SHP77 (cell line): ENCODE measurements at regions not wholly inside any gene's neighbourhood (a gene's known extent, or its start where the extent isn't known, plus 50 kb on each side); places are given as distances from the start of the nearest gene placed in this dataset.
"Not testable (repeated sequence)": the region's sequence is repeated elsewhere in the genome, so short reads cannot be mapped to it uniquely, and the experiment has no call there.

Experiments used
- DNase-seq, 2 experiments: peaks; one replicate each; lab custom pipeline; 2025; lab: John Stamatoyannopoulos, UW

DNA sequence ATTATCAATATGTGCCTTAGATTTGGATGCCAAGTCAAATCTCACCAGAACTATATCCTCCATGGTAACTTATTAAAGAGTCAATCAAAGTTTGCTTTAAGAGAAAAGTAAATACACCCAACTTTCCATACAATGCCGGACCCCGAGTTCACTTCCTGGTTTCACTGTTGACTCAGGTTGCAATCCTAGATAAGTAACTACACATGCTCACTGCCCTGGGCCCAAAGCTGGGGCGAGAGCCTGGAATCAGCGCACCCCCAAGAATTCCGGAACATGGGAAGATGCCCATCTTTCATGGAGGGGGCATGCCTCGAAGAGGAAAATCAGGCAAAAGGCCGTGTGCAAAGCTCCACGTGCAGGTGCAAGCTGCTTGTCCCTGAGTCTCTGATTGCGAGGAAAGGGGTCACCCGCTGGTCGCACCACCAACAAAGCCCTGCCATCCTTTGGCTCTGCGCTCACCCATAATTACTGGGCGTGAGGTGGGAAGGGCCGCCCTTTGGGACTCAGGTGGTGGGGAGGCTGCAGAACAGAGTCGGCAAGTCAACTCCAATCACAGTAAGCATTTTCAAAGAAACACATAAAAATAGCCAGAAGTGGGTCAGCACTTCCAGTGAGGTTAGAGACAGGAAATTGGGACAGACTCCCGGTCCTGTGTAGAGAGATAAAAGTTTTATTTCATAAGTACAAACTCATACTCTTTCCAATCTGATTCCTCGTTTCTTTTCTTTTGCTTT, 167.7 kb downstream of the TOMM20 start:
- DNase-seq, result no peak

DNA sequence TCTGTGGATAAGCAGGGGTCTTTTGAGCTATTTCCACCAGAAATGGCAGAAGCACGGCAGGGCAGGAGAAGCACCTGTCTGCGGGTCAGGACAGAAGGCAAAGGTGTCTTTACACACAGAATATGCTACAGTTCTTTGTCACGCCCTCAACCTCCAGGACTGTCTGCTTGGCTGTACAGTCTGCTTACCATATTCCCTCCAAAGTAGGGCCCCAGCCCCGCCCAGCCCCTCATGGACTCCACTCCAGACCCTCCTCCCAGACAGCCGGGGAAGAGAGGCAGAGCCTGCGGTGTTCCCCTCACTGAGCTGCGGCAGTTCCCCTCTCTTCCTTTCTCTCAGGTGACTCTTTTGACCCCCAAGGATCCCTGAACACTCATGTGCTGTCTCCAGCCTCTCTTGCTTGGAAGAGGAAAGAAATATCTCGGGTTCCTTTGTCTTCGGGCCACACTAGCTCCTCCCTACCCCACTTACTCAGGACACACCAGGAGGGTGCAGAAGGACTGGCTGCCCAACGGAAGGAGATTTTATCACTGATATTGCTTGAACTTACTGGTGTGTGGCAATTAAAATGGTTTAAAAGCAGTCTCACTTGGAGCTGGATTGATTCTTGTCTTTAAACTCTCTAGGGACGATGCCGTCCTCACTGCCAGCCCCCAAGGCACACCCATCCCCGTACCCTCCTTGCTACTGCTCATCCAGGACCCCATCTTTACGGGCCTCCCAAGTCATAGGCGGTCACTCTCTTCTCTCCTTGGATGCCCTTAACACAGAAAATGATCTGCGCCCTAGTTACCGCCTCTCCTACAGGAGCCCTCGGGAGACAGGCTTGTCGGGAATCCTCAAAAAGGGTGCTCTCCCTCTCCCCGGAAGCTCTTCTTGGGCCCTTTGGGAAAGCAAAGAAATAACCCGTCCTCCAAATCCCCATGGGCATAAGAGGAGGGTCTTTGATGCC, 169.7 kb downstream of the TOMM20 start:
- DNase-seq, result no peak

DNA sequence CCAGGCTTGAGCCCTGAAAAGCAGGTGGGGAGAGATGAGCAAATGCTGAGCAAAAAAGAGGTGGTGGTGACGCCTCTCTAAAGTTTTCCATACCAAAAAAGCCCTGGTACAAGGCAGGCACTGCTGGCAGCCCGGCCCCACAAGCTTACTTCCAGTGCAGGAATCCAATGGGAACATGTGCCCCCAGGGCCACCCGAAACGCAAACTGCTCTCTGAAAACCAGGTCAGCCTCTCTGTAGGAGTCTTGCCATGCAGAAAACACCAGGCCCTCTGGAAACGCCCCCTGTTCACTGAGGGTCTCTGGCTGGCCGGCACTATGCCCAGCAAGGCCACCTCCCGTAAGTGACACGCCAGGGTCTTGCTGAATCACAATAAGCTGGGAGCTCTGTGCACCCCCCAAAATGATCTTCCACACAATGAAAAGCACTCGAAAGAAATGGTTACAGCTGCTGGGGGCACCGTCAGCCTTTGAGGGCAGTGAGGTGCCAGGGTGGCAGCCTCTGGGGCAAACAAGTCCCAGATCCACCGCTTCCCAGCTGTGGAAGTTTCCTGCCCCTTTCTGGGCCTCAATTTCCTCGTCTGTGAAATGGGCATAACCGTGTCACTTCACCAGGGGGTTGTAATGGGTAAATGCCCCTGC, 170.5 kb downstream of the TOMM20 start:
- peak; percentile 73 to 75 for DNase-seq

DNA sequence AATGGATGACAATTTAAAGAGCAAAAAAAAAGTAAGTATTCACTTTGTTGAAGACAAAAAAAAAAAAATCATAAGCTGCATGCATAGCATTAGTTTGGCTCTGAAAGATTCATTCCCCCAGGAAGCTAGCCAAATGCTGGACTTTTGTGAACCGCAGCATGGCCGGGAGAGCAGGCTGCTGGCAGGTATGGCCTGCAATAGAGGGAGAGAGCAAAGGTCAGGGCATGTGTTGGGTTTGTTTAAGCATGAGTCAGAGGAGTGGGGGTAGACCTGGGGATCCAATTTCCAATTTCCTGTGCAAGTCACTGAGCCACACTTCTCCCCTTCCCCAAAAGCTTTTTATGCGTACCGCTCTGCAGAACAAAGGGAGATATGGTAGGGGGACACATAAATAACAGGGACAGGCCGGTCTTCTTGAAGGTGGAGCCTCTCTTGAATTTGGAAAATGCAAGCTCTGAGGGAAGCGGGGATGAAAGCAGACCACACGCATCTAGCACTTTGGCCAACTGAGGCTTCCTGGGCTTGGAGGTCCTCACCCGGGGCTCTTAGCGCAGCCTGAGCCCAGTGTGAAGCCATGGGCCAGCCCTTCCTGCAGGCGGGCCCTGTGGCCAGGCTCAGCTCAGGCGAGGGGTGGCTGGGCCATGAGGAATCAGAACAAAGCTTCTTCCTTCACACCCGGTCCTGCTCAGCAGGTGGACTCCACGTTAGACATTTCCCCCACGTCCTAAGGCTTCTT, 171.1 kb downstream of the TOMM20 start:
- DNase-seq, result peak; percentile 92 to 94

DNA sequence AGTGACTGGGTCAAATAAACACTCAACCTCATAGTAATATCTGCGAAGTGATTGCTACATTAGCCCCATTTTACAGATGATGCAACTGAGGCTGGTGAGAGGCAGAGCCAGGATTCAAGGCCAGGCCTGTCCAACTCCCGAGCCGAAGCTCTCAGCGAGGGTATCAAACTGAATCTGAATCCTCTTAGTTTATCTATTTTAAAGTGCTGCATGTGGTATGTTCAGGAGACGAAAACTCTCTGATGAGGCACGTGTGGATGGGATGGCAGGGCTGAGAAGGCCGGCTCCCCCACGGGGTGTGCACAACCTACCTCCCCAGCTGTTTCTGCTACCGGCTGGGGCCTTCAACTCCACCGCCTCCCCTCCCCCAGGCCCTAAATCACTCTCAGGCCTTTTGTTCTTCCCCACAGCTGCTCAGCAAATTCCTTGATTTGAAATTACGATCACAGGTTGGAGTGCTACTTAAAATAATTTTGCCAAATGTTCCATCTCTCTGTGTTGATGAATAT, 171.8 kb downstream of the TOMM20 start:
- DNase-seq, result peak; percentile 88 to 89

DNA sequence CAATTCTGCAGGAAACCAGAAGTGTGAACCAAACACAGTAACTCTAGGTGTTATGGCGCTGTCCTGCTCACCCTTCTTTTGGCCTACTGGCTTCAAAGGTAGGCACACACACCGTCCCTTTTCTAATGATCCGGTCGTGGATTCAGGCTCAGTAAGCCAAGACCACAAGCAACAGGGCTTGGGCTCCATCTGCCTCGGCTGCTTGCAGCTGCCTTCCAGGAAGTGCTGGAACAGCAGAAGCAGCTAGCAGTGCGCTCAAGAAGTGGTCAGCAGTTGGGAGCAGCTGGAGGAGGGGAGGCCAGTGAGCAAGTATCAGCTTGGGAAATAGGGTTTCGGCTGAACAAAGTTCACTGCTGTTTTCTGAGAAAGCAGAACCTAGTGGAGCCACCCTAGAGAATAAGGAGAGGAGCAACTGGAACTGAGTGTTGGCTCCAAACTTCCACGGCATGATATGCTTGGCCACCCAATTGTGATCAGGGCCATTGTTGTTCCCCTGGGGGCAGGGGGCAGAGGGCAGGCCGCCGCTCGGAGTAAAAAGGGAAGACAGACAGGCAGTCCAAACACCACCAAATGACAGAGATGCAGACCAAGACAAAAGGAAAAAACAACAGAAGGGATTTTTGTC, 173.4 kb downstream of the TOMM20 start:
- DNase-seq, result peak; percentile 81 to 88

DNA sequence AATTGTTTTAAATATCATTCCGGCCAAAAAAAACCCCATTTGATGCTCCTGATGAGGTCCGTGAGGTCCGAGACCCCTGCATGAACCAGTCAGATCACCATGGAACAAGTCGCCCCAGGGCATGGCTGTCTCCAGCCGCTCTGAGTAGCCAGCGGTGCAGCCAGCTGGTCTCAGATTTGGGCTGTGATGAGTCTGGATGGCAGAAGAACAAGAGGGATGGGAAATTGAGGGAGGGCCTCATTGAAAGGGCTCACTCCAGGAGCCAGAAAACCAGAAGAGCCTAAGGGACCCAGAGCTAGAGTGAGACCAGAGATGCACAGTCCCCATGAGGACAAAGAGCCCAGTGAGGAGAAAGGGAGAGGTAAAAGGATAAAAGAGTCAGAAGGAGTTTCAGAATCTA, 174.0 kb downstream of the TOMM20 start:
- DNase-seq, result no peak

DNA sequence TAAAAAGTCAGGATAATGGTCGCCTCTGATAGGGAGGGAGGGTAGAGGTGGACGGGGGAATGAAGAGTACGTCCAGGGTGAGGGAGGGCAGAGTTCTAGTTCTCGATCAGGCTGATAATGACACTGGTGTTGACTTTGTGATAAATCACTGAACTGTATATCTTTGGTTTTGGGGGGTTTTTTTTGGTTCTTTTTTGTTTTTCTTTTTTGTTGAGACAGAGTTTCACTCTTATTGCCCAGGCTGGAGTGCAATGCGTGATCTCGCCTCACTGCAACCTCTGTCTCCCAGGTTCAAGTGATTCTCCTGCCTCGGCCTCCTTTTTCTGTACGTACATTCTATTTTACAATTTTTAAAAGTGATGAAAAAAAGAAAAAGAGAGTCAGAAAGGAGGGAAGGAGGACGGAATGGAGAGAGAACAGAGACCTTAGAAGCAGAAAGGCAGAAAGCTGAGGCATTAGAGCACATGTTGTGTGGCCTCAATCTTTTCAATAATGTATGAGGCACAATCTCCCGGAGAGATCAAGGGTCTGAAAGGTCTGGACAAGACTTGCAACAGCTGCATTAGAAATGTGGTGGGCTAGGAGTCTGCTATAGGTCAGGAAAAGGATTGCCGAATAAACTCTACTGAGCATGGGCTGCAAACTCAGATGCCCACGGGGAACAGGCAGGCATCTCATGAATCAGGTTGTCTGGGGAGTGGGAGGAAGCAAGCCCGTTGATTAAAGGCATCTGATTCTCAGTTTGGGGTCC, 174.8 kb downstream of the TOMM20 start:
- DNase-seq, result no peak

DNA sequence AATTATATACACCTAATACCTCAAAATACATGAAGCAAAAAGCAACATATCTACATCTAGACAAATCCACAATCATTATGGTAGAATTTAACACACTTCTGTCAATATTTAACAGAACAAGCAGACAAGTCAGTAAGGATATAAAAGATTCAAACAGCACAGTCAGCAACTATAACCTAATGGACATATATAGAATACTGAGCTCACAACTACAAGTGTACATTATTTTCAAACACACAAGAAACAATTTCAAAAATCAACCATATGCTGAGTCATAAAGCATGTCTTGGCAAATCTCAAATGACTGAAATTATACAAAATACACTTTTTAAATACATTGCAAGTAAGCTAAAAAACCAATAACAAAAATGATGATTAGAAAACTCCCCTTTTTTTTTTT, 178.0 kb downstream of the TOMM20 start:
- DNase-seq, result no peak

DNA sequence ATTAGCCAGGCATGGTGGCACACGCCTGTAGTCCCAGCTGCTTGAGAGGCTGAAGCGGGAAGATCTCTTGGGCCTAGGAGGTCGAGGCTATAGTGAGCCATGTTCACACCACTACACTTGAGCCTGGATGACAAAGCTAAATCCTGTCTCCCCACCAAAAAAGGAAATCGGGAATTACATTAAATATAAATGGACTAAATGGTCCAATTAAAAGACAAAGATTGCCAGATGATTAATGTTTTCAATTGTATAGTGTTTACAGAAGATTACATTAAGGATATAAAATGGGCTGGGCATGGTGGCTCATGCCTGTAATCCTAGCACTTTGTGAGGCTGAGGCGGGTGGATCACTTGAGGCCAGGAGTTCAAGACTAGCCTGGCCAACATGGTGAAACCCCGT, 179.1 kb downstream of the TOMM20 start:
- not testable (repeated sequence) for DNase-seq

DNA sequence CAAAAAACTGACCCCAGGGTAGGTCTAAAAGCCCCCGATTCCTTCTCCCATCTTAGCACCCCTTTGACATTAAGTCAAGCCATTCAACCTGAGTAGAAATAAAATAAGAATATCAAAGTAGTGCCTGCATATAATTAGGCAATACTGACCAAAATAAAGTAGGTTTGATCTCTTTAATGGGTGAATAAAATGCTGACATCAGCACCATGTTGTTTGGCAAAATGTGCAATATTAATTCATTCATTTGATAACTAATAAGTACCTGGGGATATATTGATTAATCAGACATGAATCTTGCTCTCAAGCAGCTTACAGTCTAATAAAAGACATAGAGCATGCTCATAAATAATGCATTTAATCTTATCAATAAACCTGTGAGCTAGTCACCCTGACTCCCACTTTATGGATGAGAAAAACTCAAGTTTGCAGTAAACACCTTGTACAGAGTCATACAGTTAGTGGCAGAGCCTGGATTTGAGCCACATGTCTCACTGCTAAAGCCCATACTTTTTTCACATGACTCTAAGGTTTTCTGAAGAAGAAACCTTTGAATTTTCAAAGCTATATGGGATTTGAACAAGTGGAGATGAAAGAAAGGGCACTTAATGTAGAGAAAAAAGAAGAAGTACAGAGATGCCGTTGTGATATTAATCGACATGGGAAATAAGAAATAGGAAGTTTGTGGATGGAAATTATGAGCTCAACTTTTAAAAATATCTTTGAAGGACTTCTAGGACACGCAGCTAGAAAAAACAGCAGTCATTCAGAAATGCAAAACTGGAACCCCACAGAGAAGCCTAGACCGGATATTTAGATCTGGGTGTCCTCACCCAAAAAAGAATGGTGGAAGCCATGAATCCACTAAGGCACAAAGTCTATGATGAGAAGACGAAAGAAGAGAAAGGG, 183.9 kb downstream of the TOMM20 start:
- DNase-seq, result no peak

DNA sequence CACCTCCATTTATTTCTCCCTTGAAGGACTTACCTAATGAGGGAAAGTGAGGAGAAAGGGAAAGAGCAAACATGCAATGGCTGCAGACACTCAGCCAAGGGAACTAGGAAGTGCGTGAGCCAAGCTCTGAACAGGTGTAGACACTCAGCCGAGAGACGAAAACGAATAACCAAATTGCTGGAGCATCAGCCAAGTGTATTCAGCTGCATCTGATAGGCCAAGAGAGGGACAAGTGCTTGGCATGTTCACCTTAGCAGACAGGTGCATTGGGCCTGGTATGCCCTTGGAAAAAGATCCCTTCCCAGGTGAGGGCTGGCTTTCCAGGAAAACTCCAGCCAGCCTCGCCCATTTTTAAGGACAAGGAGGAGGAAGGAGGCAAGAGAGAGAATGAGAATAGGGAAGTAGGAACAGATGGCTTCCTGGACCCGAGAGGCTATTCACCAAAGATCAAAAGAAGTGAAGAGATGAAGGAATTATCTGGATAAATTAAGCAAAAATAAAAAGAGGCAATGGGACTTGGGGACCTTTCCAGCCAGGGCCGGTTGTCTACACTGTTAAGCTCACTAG, 184.7 kb downstream of the TOMM20 start:
- DNase-seq, result peak in 1 of 2 experiments; percentile 54

DNA sequence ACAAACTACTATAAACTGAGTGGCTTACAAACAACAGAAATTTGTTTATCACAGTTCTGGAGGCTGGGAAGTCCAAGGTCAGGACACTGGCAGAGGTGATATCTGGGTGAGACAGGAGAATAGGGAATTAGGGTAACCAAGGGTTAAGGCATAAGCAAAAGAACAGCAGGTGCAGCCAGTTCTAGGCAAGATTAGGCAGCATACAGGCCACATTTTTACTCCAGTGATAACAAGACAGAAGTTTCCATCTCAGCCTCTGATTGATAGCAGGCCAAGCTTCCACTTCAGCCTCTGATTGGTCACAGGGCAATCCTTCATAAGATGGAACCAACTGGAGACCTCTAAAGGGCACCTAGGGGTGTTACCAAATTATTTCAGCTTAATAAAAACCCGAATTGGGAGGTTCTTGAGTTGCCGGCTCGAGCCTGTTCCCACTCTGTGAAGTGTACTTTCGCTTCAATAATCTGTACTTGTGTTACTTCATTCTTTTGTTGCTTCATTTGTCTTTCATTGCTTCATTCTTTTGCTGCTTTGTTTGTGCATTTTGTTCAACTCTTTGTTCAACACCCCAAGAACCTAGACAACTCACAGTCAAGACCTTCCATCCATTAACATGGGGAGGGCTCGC, 185.6 kb downstream of the TOMM20 start:
- DNase-seq, result no peak

DNA sequence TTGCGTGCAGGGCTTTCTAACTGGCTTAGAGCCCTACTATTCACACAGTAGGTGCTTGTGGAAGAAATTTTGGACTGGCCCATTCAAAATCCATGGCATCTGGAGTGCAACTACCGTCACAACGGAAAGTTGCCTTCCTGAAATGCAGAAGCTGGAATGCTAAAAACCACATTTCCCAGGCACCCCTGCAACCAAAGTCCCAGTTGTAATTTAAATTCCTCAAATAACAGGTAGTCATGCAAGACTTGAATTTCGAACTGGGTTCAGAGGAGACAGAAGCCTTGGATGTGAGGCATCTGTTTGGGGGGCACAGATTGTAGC, 186.7 kb downstream of the TOMM20 start:
- no peak for DNase-seq

DNA sequence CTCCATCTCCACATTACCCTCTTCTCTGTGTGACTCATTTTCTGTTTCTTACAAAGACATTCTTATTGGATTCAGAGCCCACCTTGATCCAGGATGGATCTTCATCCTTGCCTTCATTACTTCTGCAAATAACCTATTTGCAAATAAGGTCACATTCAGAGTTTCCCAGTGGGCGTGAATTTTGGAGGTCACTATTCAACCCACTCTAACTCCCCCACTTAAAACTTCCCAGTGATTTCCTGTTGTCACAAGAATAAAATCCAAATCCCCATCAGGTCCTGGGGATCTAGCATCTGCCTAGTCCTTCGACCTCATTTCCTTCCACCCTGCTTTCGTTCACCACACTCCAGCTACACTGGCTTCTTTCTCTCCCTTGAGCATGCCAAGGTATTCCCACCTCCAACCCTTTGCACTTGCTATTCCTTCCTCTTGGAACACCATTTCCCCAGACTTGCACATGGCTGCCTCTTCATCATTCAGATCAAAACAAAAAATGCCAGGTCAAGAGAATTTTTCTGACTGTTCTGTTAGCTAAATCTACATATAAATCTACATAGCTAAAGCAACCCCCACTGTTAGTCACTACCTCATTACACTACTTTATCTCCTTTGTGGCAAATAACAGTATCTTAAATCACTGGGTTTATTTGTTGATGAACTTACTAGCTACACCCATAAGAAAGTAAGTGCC, 187.2 kb downstream of the TOMM20 start:
- no peak for DNase-seq

DNA sequence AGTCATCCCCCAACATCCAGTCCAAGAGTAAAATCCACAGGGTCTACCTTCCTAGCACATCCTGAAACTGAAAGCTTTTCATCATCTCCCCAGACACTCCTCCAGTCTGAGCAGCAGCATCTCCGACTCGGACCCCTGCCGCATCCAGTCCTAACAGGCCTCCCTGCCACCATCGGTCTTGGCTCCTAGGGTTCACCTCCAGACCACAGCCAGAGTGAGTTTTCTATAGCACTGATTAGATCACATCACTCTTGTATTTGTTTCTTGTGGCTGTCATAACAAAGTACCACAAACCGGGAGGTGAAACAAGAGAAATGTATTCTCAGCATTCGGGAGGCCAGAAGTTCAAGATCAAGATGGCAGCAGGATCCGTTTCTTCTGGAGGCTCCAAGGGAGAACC, 187.8 kb downstream of the TOMM20 start:
- no peak for DNase-seq

DNA sequence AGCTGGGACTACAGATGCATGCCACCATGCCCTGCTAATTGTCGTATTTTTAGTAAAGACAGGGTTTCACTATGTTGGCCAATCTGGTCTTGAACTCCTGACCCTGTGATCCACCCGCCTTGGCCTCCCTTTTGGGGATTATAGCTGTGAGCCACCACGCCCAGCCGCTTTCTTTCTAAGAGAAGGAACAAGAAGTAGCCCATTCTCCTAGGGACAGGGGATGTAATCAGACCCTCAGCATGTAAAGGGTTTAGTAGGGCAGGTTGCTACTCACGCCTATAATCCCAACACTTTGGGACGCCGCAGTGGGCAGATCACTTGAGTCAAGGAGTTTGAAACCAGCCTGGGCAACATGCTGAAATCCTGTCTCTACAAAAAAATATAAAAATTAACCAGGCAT, 189.7 kb downstream of the TOMM20 start:
- no peak for DNase-seq

DNA sequence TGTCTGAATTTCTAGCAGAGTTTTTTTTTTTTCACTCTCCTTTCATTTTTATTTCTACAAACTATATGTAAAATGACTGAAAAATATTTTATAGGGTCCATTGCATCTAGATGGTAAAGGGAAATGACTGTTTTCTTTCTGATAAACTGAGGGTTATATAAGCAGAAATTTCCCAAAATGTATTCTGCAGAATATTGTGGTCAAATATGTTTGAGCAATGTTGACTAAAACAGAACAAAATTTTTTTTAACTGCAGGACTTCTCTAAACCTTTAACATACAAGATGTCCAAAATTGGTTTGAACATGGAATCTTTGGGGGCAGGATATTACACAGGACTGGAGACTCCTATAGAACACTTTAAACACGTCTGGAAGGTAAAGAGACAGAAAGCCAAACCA, 190.5 kb downstream of the TOMM20 start:
- no peak for DNase-seq
